Breast epithelium (tissue), 3 donors: ENCODE measurements at regions not wholly inside any gene's neighbourhood (a gene's known extent, or its start where the extent isn't known, plus 50 kb on each side); places are given as distances from the start of the nearest gene placed in this dataset.

ENCODE experiments used
- POLR2A ChIP-seq: fragments of 450-650 bp; IDR thresholded peaks from one replicate; pipeline ENCODE4 v1.6.1; 2016; ENCODE audit warnings: antibody characterized with exemption, mild to moderate bottlenecking, moderate library complexity
- POLR2AphosphoS5 ChIP-seq, 3 donors: sonication (generic); formaldehyde crosslinking; IDR thresholded peaks; one replicate each; pipeline ENCODE4 v1.6.1; 2017; ENCODE audit warnings: antibody characterized with exemption in 3 of 3
- TF ChIP-seq, protein P1 (sequence below), 3 donors: fragments of 450-650 bp; IDR thresholded peaks; one replicate each; pipeline ENCODE4 v1.5.1; 2016 to 2017; ENCODE audit warnings: antibody characterized with exemption in 3 of 3, mild to moderate bottlenecking in 3 of 3, moderate library complexity in 3 of 3

DNA sequence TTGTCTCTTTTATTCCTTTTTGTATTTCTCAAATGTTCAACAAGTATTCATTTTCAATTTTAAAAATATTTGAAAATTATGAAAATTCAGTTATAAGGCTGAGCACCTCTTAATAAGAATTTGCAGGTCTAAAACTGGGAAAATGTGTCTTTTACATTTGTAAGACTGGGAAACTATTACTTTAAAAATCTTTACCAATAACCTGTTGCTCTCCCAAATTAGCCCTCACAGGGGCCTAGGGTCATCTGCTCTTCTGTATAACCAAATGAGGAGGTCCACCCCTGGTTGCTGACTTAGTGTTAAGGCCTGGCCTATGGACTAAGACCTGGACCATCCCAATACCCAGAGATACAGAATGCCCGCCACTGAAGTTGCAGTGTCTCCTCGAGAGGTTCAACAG lies 280.5 kb downstream of the PLPP3 start:
- TF ChIP-seq, protein P1, sequence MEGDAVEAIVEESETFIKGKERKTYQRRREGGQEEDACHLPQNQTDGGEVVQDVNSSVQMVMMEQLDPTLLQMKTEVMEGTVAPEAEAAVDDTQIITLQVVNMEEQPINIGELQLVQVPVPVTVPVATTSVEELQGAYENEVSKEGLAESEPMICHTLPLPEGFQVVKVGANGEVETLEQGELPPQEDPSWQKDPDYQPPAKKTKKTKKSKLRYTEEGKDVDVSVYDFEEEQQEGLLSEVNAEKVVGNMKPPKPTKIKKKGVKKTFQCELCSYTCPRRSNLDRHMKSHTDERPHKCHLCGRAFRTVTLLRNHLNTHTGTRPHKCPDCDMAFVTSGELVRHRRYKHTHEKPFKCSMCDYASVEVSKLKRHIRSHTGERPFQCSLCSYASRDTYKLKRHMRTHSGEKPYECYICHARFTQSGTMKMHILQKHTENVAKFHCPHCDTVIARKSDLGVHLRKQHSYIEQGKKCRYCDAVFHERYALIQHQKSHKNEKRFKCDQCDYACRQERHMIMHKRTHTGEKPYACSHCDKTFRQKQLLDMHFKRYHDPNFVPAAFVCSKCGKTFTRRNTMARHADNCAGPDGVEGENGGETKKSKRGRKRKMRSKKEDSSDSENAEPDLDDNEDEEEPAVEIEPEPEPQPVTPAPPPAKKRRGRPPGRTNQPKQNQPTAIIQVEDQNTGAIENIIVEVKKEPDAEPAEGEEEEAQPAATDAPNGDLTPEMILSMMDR (IDR thresholded peaks at IDR 0.05), result no peak
- TF ChIP-seq POLR2AphosphoS5 (IDR thresholded peaks at IDR 0.05) (no peak), POLR2A (no peak)
